Neuronal stem cell (in vitro differentiated cells): ENCODE measurements at regions not wholly inside any gene's neighbourhood (a gene's known extent, or its start where the extent isn't known, plus 50 kb on each side); places are given as distances from the start of the nearest gene placed in this dataset.

Source experiments
- DNase-seq: peaks from one replicate; pipeline ENCODE4 v3.0.0-alpha.2; 2013; ENCODE audit warnings: low spot score
- H2AFZ ChIP-seq: one replicate; pipeline ENCODE4 v1.6.1; 2013; ENCODE audit warnings: mild to moderate bottlenecking, low read length, inconsistent platforms
- H2AK5ac ChIP-seq: 2 replicates; pipeline ENCODE4 v1.6.1; 2013; ENCODE audit warnings: low read depth, mild to moderate bottlenecking, inconsistent platforms, low read length, moderate library complexity, mixed read lengths
- H2BK120ac ChIP-seq: 2 replicates; pipeline ENCODE4 v1.6.1; 2013; ENCODE audit warnings: low read depth, mild to moderate bottlenecking, inconsistent platforms, low read length, moderate library complexity, mixed read lengths
- H2BK12ac ChIP-seq: one replicate; pipeline ENCODE4 v1.6.1; 2013; ENCODE audit warnings: low read length, inconsistent platforms
- H2BK15ac ChIP-seq: 2 replicates; pipeline ENCODE4 v1.6.1; 2013; ENCODE audit warnings: mild to moderate bottlenecking, low read length, inconsistent platforms, mixed read lengths
- H2BK5ac ChIP-seq: one replicate; pipeline ENCODE4 v1.6.1; 2013; ENCODE audit warnings: inconsistent platforms, mild to moderate bottlenecking, low read length, moderate library complexity
- H3K14ac ChIP-seq: one replicate; pipeline ENCODE4 v1.6.1; 2013; ENCODE audit warnings: low read length, inconsistent platforms
- H3K18ac ChIP-seq: 2 replicates; pipeline ENCODE4 v1.6.1; 2013; ENCODE audit warnings: low read length, inconsistent platforms
- H3K23ac ChIP-seq: 2 replicates; pipeline ENCODE4 v1.6.1; 2013; ENCODE audit warnings: low read depth, mild to moderate bottlenecking, mixed read lengths, low read length, inconsistent platforms; ENCODE audit not compliant: poor library complexity
- H3K27ac ChIP-seq: replicated peaks from 3 replicates; pipeline ENCODE4 v1.5.1; 2013; ENCODE audit warnings: low read length, inconsistent platforms
- H3K27me3 ChIP-seq, 3 experiments: 2 replicates each; pipeline ENCODE4 v1.6.1; 2013; ENCODE audit warnings: low read length in 3 of 3, mild to moderate bottlenecking in 2 of 3, inconsistent platforms in 1 of 3, low read depth in 1 of 3, mixed read lengths in 1 of 3, moderate library complexity in 1 of 3; ENCODE audit not compliant: control insufficient read depth in 3 of 3, insufficient read depth in 3 of 3
- H3K36me3 ChIP-seq, 2 donors: replicated peaks in 1 of 2; 2 replicates each; pipeline ENCODE4 v1.6.1; 2013; ENCODE audit warnings: low read length in 2 of 2; ENCODE audit not compliant: control insufficient read depth in 2 of 2, insufficient read depth in 2 of 2
- H3K4ac ChIP-seq: 2 replicates; pipeline ENCODE4 v1.6.1; 2013; ENCODE audit warnings: inconsistent platforms, mild to moderate bottlenecking, low read length, moderate library complexity
- H3K4me1 ChIP-seq, 2 donors: 1 replicate in 1 of 2; 2 replicates in 1 of 2; pipeline ENCODE4 v1.6.1; 2013; ENCODE audit warnings: low read length in 2 of 2, low read depth in 1 of 2; ENCODE audit not compliant: control insufficient read depth in 2 of 2, insufficient read depth in 1 of 2
- H3K4me2 ChIP-seq: one replicate; pipeline ENCODE4 v1.6.1; 2013; ENCODE audit warnings: mild to moderate bottlenecking, low read length, inconsistent platforms; ENCODE audit not compliant: insufficient read depth, poor library complexity, severe bottlenecking
- H3K4me3 ChIP-seq, 2 donors: 2 replicates each; pipeline ENCODE4 v1.5.1; 2013; ENCODE audit warnings: low read length in 2 of 2, mild to moderate bottlenecking in 2 of 2, inconsistent platforms in 1 of 2, moderate library complexity in 1 of 2
- H3K79me1 ChIP-seq: one replicate; pipeline ENCODE4 v1.6.1; 2013; ENCODE audit warnings: low read depth, mild to moderate bottlenecking, inconsistent platforms, low read length, moderate library complexity
- H3K9ac ChIP-seq: one replicate; pipeline ENCODE4 v1.6.1; 2013; ENCODE audit warnings: mild to moderate bottlenecking, low read depth, low read length, inconsistent platforms; ENCODE audit not compliant: poor library complexity
- H3K9me3 ChIP-seq, 2 donors: replicated peaks in 1 of 2; 2 replicates each; pipeline versions ENCODE3 to v1.6.1; 2013; ENCODE audit warnings: low read length in 2 of 2, mild to moderate bottlenecking in 2 of 2, inconsistent platforms in 1 of 2, low read depth in 1 of 2, mixed read lengths in 1 of 2, moderate library complexity in 1 of 2; ENCODE audit not compliant: control insufficient read depth in 2 of 2, insufficient read depth in 1 of 2
- H4K8ac ChIP-seq: one replicate; pipeline ENCODE4 v1.6.1; 2013; ENCODE audit warnings: low read depth, mild to moderate bottlenecking, inconsistent platforms, low read length, moderate library complexity
- H4K91ac ChIP-seq: one replicate; pipeline ENCODE4 v1.6.1; 2013; ENCODE audit warnings: low read length, low read depth, mild to moderate bottlenecking, inconsistent platforms; ENCODE audit not compliant: poor library complexity
- WGBS, 2 donors: extraction: QIAGEN DNeasy Blood & Tissue Kit; methylation state at CpG; one replicate each; pipeline ENCODE4 v1.1.7; 2013; ENCODE audit warnings: missing lambda C conversion rate in 2 of 2, mixed read lengths in 1 of 2; ENCODE audit not compliant: insufficient read length in 2 of 2, insufficient replicate concordance in 1 of 2; ENCODE audit errors: extremely low coverage in 2 of 2; 5-methylcytosine and 5-hydroxymethylcytosine counted together

- no peak overlapping the region for H2BK120ac ChIP-seq
- no peaks in the 10 kb centered on the region for H3K36me3 ChIP-seq
- H3K79me1 ChIP-seq: no peaks in the 10 kb centered on the region
- H2AFZ ChIP-seq: no peak overlapping the region
- H3K4me3 ChIP-seq: no peak overlapping the region
- H2BK12ac ChIP-seq: no peak overlapping the region
- no peak overlapping the region for H4K91ac ChIP-seq
- no peak overlapping the region for H3K4me2 ChIP-seq
- no peak overlapping the region for H3K18ac ChIP-seq
- H3K27me3 ChIP-seq: no peaks in the 10 kb centered on the region
- no peak overlapping the region for H2BK5ac ChIP-seq
- no peak overlapping the region for H4K8ac ChIP-seq
- H3K9ac ChIP-seq: no peak overlapping the region
- no peak overlapping the region for H3K23ac ChIP-seq
- WGBS, 2 donors: no CpG with 5 or more reads among the region's 2 CpGs
- no peak overlapping the region for H2BK15ac ChIP-seq
- no peak overlapping the region for H2AK5ac ChIP-seq
- H3K4ac ChIP-seq: no peak overlapping the region
- no peak for DNase-seq
- no peaks in the 10 kb centered on the region for H3K4me1 ChIP-seq
- H3K9me3 ChIP-seq: no peaks in the 10 kb centered on the region
- H3K27ac ChIP-seq: no peak overlapping the region
- H3K14ac ChIP-seq: no peak overlapping the region
Observed at GRCh38 chr5:164577201-164577600, 1071.8 kb downstream of the MAT2B start.

DNA sequence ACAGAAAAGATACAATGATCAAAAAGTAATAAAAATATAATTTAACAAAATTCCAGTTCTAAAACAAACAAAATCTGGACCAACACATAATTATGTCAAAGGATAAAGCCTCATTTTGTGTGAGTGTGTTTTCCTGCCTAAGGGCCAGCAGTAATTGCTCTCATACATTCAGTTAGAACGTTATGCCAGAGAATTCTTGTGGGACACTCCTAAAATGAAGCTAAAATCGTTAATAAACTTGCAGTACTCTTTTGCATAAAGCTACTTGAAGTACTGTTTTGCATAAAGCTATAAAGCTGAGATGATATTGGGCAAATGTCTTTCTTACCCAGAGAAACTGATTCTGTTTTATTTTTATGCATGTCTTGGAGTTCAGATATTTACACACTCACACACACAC lies 1072.3 kb downstream of the MAT2B start:
- H3K4ac ChIP-seq: no peak overlapping the region
- H4K91ac ChIP-seq: no peak overlapping the region
- no peak overlapping the region for H2BK5ac ChIP-seq
- no CpG with 5 or more reads among the region's 2 CpGs for WGBS, 2 donors
- DNase-seq: no peak
- H3K4me1 ChIP-seq: no peaks in the 10 kb centered on the region
- H2AK5ac ChIP-seq: no peak overlapping the region
- H3K79me1 ChIP-seq: no peaks in the 10 kb centered on the region
- H2BK12ac ChIP-seq: no peak overlapping the region
- no peak overlapping the region for H3K18ac ChIP-seq
- H3K4me3 ChIP-seq: no peak overlapping the region
- no peak overlapping the region for H2AFZ ChIP-seq
- H3K9me3 ChIP-seq: no peaks in the 10 kb centered on the region
- H3K4me2 ChIP-seq: no peak overlapping the region
- no peak overlapping the region for H3K27ac ChIP-seq
- H4K8ac ChIP-seq: no peak overlapping the region
- no peaks in the 10 kb centered on the region for H3K27me3 ChIP-seq
- no peak overlapping the region for H2BK120ac ChIP-seq
- H3K9ac ChIP-seq: no peak overlapping the region
- no peak overlapping the region for H3K23ac ChIP-seq
- H3K36me3 ChIP-seq: no peaks in the 10 kb centered on the region
- H3K14ac ChIP-seq: no peak overlapping the region
- no peak overlapping the region for H2BK15ac ChIP-seq

DNA sequence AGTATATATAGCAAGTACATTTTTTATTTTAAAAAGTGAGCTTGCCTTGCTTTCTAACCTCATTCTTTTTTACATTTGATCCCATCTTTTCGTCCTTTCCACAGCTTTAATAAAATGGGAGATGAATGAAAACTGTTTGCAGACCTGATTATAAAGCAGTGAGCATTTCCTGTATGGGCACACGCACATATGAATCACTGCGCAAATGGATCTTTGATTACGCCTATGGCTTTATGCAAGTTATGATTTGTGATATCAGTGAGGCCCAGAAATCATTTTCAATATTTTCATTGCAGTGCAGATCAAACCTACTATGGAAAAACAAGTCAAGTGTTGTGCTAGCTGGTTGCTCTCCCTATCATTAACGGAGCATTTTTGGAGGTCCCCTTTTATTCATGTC lies 1073.0 kb downstream of the MAT2B start:
- H3K4me1 ChIP-seq: no peaks in the 10 kb centered on the region
- no peak overlapping the region for H3K4ac ChIP-seq
- no peak for DNase-seq
- no peaks in the 10 kb centered on the region for H3K79me1 ChIP-seq
- no peak overlapping the region for H2BK120ac ChIP-seq
- H2AK5ac ChIP-seq: no peak overlapping the region
- no peaks in the 10 kb centered on the region for H3K27me3 ChIP-seq
- no peak overlapping the region for H4K8ac ChIP-seq
- no peak overlapping the region for H3K9ac ChIP-seq
- H3K27ac ChIP-seq: no peak overlapping the region
- WGBS, 2 donors: no CpG with 5 or more reads among the region's 5 CpGs
- H2BK12ac ChIP-seq: no peak overlapping the region
- H3K4me3 ChIP-seq: no peak overlapping the region
- H3K14ac ChIP-seq: no peak overlapping the region
- no peak overlapping the region for H2AFZ ChIP-seq
- no peak overlapping the region for H2BK15ac ChIP-seq
- H3K23ac ChIP-seq: no peak overlapping the region
- H3K18ac ChIP-seq: no peak overlapping the region
- H3K4me2 ChIP-seq: no peak overlapping the region
- no peak overlapping the region for H4K91ac ChIP-seq
- H3K36me3 ChIP-seq: no peaks in the 10 kb centered on the region
- H2BK5ac ChIP-seq: no peak overlapping the region
- no peaks in the 10 kb centered on the region for H3K9me3 ChIP-seq

DNA sequence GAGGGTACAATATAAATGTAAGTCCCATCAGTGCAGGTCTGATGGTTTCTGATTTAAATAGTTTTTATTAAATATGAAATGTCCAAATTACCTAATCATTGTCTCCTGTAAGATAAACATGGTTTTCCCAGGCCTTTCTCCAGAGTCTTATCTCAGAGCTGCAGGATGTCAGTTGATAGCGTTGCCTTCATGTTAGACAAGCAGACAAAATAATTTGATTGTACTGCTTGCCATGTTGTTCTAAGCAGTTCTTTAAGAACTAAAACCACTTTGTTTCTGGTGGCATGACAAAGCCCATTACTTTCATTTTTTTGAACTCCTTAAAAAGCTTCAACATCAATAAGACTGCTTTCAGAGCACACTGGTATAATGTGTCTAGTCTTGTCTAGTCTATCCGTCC lies 1073.5 kb downstream of the MAT2B start:
- no CpG with 5 or more reads among the region's 2 CpGs for WGBS, 2 donors
- Histone ChIP-seq H3K27ac (no peak overlapping the region), H3K4me1 (no peaks in the 10 kb centered on the region), H3K9ac (no peak overlapping the region), H3K36me3 (no peaks in the 10 kb centered on the region), H3K4ac (no peak overlapping the region), H3K18ac (no peak overlapping the region), H2BK12ac (no peak overlapping the region), H2AFZ (no peak overlapping the region), H2AK5ac (no peak overlapping the region), H3K4me2 (no peak overlapping the region), H2BK120ac (no peak overlapping the region), H3K79me1 (no peaks in the 10 kb centered on the region), H4K91ac (no peak overlapping the region), H4K8ac (no peak overlapping the region), H3K27me3 (no peaks in the 10 kb centered on the region), H3K23ac (no peak overlapping the region), H3K14ac (no peak overlapping the region), H3K4me3 (no peak overlapping the region), H2BK5ac (no peak overlapping the region), H3K9me3 (no peaks in the 10 kb centered on the region), H2BK15ac (no peak overlapping the region)
- no peak for DNase-seq
